ENCODE measurements at regions not wholly inside any gene's neighbourhood (a gene's known extent, or its start where the extent isn't known, plus 50 kb on each side); places are given as distances from the start of the nearest gene placed in this dataset.

- TF ChIP-seq CTCF (conservative IDR thresholded peaks at IDR 0.05; ENCODE audit: low read length) (no peak), EZH2phosphoT487 (IDR thresholded peaks at IDR 0.05; ENCODE audit: borderline replicate concordance, low read depth, low read length) (no peak)
Measured at GRCh38 chr11:45723397-45723796, 58.0 kb upstream of the CHST1 start.
